Naive thymus-derived CD8-positive, alpha-beta T cell (primary cell): ENCODE measurements at regions not wholly inside any gene's neighbourhood (a gene's known extent, or its start where the extent isn't known, plus 50 kb on each side); places are given as distances from the start of the nearest gene placed in this dataset.

Experiments
- ATAC-seq, 2 donors: fragments of 150-1000 bp; cut with Tn5 transposase in 1 of 2; sonication (Bioruptor Pico), chemical (Tn5 transposase) in 1 of 2; 1 replicate in 1 of 2; 2 replicates in 1 of 2; pipeline ENCODE4 v1.10.0; 2021; ENCODE audit warnings: mild to moderate bottlenecking in 2 of 2, moderate library complexity in 2 of 2
- POLR2A ChIA-PET: fragments of 350-600 bp; sonication (Branson Sonifier 250); formaldehyde crosslinking; loops from one replicate; lab custom pipeline; 2021; ENCODE audit warnings: antibody characterized with exemption; lab: Charles Lee
- DNase-seq, 10 donors: peaks; one replicate each; pipeline versions ENCODE4 v3.0.0 to v3.0.0-alpha.2; 2020 to 2022
- H3K27ac Mint-ChIP-seq, 10 donors: one replicate each; pipeline ENCODE4 v1.8.0; 2020 to 2022; ENCODE audit warnings: mild to moderate bottlenecking in 10 of 10, mixed read lengths in 10 of 10, moderate library complexity in 4 of 10, inconsistent platforms in 1 of 10
- H3K27me3 Mint-ChIP-seq, 5 donors: one replicate each; pipeline ENCODE4 v1.8.0; 2021 to 2022; ENCODE audit warnings: mixed read lengths in 5 of 5
- H3K36me3 Mint-ChIP-seq, 3 donors: one replicate each; pipeline ENCODE4 v1.8.0; 2020 to 2022; ENCODE audit warnings: mixed read lengths in 3 of 3, mild to moderate bottlenecking in 2 of 3, inconsistent platforms in 1 of 3
- H3K4me1 Mint-ChIP-seq, 4 donors: one replicate each; pipeline ENCODE4 v1.8.0; 2021 to 2022; ENCODE audit warnings: mixed read lengths in 4 of 4
- H3K4me3 Mint-ChIP-seq, 10 donors: one replicate each; pipeline ENCODE4 v1.8.0; 2020 to 2022; ENCODE audit warnings: mild to moderate bottlenecking in 10 of 10, mixed read lengths in 10 of 10, moderate library complexity in 6 of 10, inconsistent platforms in 1 of 10
- H3K9me3 Mint-ChIP-seq, 9 donors: one replicate each; pipeline ENCODE4 v1.8.0; 2020 to 2022; ENCODE audit warnings: mixed read lengths in 9 of 9, mild to moderate bottlenecking in 3 of 9, inconsistent platforms in 1 of 9, moderate library complexity in 1 of 9

GRCh38 chr2:181754105-181754504 lies 73.8 kb upstream of the NEUROD1 start:
- Mint-ChIP-seq H3K9me3 (peaks cover 0 to 5% (median 0%) of the 10 kb centered on the region in 9 donors), H3K4me3 (no peak overlapping the region), H3K36me3 (no peaks in the 10 kb centered on the region), H3K27me3 (peaks cover 8 to 30% (median 14%) of the 10 kb centered on the region in 5 donors), H3K27ac (no peak overlapping the region), H3K4me1 (no peaks in the 10 kb centered on the region)
- DNase-seq (no peak), ATAC-seq (no peak)
- POLR2A ChIA-PET: no interaction called here

- POLR2A ChIA-PET: no interaction called here
- Mint-ChIP-seq H3K27me3 (peaks cover 8 to 30% (median 17%) of the 10 kb centered on the region in 5 donors), H3K9me3 (peaks cover 0 to 6% (median 0%) of the 10 kb centered on the region in 9 donors), H3K4me3 (no peak overlapping the region), H3K27ac (no peak overlapping the region), H3K36me3 (no peaks in the 10 kb centered on the region), H3K4me1 (no peaks in the 10 kb centered on the region)
- ATAC-seq (no peak), DNase-seq (no peak)
These were observed 74.9 kb upstream of the NEUROD1 start for GRCh38 chr2:181755181-181755580.

DNA sequence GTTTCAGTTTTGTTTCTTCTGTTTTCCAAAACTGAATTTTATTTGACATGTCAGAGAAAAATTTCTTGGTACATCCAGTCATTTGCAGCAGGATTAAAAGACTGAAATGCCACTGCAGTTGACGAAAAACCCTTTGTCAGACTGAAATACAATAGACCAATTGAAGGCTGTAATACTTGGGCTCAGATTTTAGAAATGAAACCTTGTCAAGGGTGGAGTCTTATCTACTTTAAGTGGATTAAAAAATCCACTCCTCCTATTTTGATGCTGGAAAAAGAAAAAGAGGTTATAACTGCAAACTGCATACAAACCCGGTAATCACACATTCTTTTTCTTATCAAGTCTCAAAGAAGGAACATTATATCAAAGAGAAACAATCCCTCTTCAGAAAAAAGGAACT lies 80.2 kb upstream of the NEUROD1 start:
- no peak overlapping the region for H3K27ac Mint-ChIP-seq
- ATAC-seq: no peak
- no peaks in the 10 kb centered on the region for H3K36me3 Mint-ChIP-seq
- DNase-seq: no peak
- no peaks in the 10 kb centered on the region for H3K4me1 Mint-ChIP-seq
- no peak overlapping the region for H3K4me3 Mint-ChIP-seq
- POLR2A ChIA-PET: no interaction called here
- peaks cover 0 to 6% (median 0%) of the 10 kb centered on the region in 9 donors for H3K9me3 Mint-ChIP-seq
- H3K27me3 Mint-ChIP-seq: peaks cover 0 to 15% (median 4%) of the 10 kb centered on the region in 5 donors

GRCh38 chr2:181761175-181761574 lies 80.9 kb upstream of the NEUROD1 start:
- no peak for ATAC-seq
- Mint-ChIP-seq H3K27me3 (peaks cover 0 to 11% (median 4%) of the 10 kb centered on the region in 5 donors), H3K27ac (no peak overlapping the region), H3K9me3 (peaks cover 0 to 6% (median 0%) of the 10 kb centered on the region in 9 donors), H3K4me1 (no peaks in the 10 kb centered on the region), H3K36me3 (no peaks in the 10 kb centered on the region), H3K4me3 (no peak overlapping the region)
- DNase-seq: no peak
- POLR2A ChIA-PET: no interaction called here

GRCh38 chr2:181762000-181762399 lies 81.7 kb upstream of the NEUROD1 start:
- Mint-ChIP-seq H3K27ac (no peak overlapping the region), H3K27me3 (peaks cover 0 to 10% (median 4%) of the 10 kb centered on the region in 5 donors), H3K4me3 (no peak overlapping the region), H3K4me1 (no peaks in the 10 kb centered on the region), H3K9me3 (peaks cover 0 to 6% (median 0%) of the 10 kb centered on the region in 9 donors), H3K36me3 (no peaks in the 10 kb centered on the region)
- ATAC-seq (no peak), DNase-seq (no peak)
- POLR2A ChIA-PET: no interaction called here

GRCh38 chr2:181762848-181763247 lies 82.5 kb upstream of the NEUROD1 start:
- no peaks in the 10 kb centered on the region for H3K36me3 Mint-ChIP-seq

DNA sequence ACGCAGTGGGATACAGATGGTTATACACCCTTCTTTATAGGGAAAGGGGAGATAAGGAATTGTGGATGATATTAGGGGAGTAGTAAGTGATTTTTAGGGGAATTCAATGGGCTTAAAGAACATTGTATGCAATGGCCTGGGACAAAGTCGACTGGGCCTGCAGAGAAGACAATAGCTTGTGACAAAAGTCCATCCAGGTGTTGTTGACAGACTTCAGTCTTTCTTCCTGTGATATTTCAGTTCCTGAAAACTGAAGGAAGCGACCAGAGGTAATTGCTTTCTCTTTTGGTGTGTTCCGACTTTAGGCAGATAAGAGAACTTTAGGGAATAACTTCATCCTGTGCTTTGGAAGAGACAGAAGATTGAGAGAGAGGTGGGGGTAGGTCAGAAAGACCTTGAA lies 83.1 kb upstream of the NEUROD1 start:
- DNase-seq (no peak), ATAC-seq (no peak)
- POLR2A ChIA-PET: no interaction called here
- Mint-ChIP-seq H3K27ac (no peak overlapping the region), H3K4me3 (no peak overlapping the region), H3K4me1 (no peaks in the 10 kb centered on the region), H3K9me3 (peaks cover 0 to 9% (median 0%) of the 10 kb centered on the region in 9 donors), H3K27me3 (peaks cover 0 to 10% (median 4%) of the 10 kb centered on the region in 5 donors), H3K36me3 (no peaks in the 10 kb centered on the region)

More at GRCh38 chr2:181762848-181763247, 82.5 kb upstream of the NEUROD1 start:
- no peak for DNase-seq
- H3K27ac Mint-ChIP-seq: no peak overlapping the region
- POLR2A ChIA-PET: no interaction called here
- no peak overlapping the region for H3K4me3 Mint-ChIP-seq
- peaks cover 0 to 6% (median 0%) of the 10 kb centered on the region in 9 donors for H3K9me3 Mint-ChIP-seq
- peaks cover 0 to 10% (median 4%) of the 10 kb centered on the region in 5 donors for H3K27me3 Mint-ChIP-seq
- ATAC-seq: no peak
- H3K4me1 Mint-ChIP-seq: no peaks in the 10 kb centered on the region

DNA sequence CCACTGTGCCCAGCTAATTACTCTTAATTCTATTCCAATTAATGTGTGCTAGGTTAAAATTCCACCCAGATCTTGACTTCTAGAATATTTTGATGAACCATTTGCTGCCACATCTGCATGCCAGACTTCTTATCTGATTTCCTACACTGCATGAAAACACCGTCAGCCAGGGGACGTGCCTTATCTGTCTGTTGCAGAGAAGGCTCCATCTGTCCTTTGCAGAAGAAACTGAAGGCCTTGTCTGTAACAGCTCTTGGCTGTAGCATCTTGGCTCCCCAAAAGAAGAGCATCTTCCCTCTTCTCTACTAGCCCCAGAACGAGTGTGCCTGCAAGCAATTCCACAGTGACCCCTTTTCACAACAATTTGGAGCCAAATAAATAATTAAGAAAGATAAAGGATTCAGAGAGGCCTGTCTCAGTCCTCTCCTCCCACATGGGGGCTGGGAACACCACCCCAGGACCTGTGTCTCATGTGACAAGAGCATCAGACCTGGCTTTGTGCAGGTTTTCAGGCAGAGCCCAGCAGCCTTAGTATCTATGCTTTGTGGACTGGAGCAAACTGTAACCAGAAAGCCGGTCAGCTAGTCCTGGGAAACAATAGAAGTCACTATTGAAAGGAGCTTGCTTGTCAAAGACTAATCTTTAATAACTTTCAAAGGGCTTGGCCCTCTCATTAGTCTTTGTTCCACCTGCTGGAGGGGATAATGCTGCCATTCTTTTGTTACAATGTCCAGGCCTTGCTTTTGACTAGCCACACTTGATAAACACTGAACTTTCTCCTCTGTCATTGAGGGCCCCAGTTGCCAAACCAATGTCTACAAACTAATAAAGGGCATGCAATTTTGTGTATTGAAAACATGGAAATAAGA lies 84.0 kb upstream of the NEUROD1 start:
- DNase-seq (no peak), ATAC-seq (no peak)
- H3K9me3 Mint-ChIP-seq: peaks cover 0 to 5% (median 0%) of the 10 kb centered on the region in 9 donors
- H3K27me3 Mint-ChIP-seq: peaks cover 0 to 5% (median 0%) of the 10 kb centered on the region in 5 donors
- H3K4me1 Mint-ChIP-seq: no peaks in the 10 kb centered on the region
- no peak overlapping the region for H3K4me3 Mint-ChIP-seq
- no peaks in the 10 kb centered on the region for H3K36me3 Mint-ChIP-seq
- H3K27ac Mint-ChIP-seq: no peak overlapping the region
- POLR2A ChIA-PET: no interaction called here

- H3K9me3 Mint-ChIP-seq: peaks cover 0 to 5% (median 0%) of the 10 kb centered on the region in 9 donors
These were observed 85.8 kb upstream of the NEUROD1 start for GRCh38 chr2:181766129-181766528.

GRCh38 chr2:181770150-181770549 lies 89.8 kb upstream of the NEUROD1 start:
- Mint-ChIP-seq H3K4me1 (peaks cover 0 to 7% (median 3%) of the 10 kb centered on the region in 4 donors), H3K27me3 (peaks cover 0 to 7% (median 2%) of the 10 kb centered on the region in 5 donors), H3K27ac (no peak overlapping the region), H3K4me3 (no peak overlapping the region), H3K9me3 (peaks cover 0 to 5% (median 0%) of the 10 kb centered on the region in 9 donors), H3K36me3 (no peaks in the 10 kb centered on the region)
- no peak for DNase-seq
- POLR2A ChIA-PET: no interaction called here
- no peak for ATAC-seq

More at GRCh38 chr2:181766129-181766528, 85.8 kb upstream of the NEUROD1 start:
- ATAC-seq (no peak), DNase-seq (no peak)
- no peak overlapping the region for H3K4me3 Mint-ChIP-seq
- no peaks in the 10 kb centered on the region for H3K36me3 Mint-ChIP-seq
- POLR2A ChIA-PET: no interaction called here
- H3K4me1 Mint-ChIP-seq: no peaks in the 10 kb centered on the region
- no peak overlapping the region for H3K27ac Mint-ChIP-seq
- peaks cover 0 to 4% (median 0%) of the 10 kb centered on the region in 5 donors for H3K27me3 Mint-ChIP-seq

GRCh38 chr2:181771356-181771755 lies 91.0 kb upstream of the NEUROD1 start:
- Mint-ChIP-seq H3K9me3 (peaks cover 0 to 5% (median 0%) of the 10 kb centered on the region in 9 donors), H3K4me3 (no peak overlapping the region), H3K27ac (no peak overlapping the region), H3K4me1 (peaks cover 0 to 7% (median 3%) of the 10 kb centered on the region in 4 donors), H3K36me3 (no peaks in the 10 kb centered on the region), H3K27me3 (peaks cover 0 to 7% (median 2%) of the 10 kb centered on the region in 5 donors)
- DNase-seq (no peak), ATAC-seq (no peak)
- POLR2A ChIA-PET: no interaction called here

DNA sequence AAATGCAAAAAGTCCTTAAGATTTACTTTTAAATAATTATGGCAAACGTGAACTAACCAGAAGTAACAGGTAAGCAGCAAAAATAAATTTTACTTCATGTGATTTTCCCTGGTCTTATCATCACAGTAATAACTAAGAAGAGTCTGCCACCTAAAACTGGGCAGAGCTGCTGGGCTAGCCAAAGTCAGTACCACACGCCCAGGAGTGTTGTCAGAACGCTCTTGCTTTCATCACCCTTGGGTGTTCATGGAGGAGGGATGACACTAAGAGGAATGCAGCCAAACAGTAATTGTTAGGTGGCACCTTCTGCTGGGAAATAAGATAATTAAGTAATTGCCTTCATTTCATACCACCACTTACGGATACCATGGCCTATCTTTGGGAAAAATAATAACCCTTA lies 92.0 kb upstream of the NEUROD1 start:
- H3K27me3 Mint-ChIP-seq: peaks cover 0 to 7% (median 2%) of the 10 kb centered on the region in 5 donors
- ATAC-seq (no peak), DNase-seq (no peak)
- H3K4me3 Mint-ChIP-seq: no peak overlapping the region
- H3K36me3 Mint-ChIP-seq: no peaks in the 10 kb centered on the region
- POLR2A ChIA-PET: no interaction called here
- peaks cover 0 to 7% (median 3%) of the 10 kb centered on the region in 4 donors for H3K4me1 Mint-ChIP-seq
- peaks cover 0 to 5% (median 0%) of the 10 kb centered on the region in 9 donors for H3K9me3 Mint-ChIP-seq
- H3K27ac Mint-ChIP-seq: no peak overlapping the region

DNA sequence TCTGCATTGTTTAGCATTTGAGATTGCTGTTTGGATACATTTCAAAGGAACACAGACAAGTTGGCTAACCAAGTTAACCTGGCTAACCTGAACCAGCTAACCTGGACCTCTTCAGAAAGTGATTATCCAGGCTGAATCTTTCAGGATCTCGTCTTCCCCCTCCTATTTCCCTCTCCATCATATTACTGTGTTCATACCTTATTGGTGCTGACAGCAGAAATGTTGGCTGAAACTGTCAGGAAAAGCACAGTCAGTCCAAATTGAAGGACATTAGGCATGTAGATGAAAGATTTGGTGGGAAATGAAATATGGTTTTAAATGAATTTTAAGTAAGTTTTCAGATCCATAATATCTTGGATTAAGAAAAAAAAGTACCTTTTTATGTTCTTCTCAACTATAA lies 92.5 kb upstream of the NEUROD1 start:
- Mint-ChIP-seq H3K36me3 (no peaks in the 10 kb centered on the region), H3K4me1 (peaks cover 0 to 7% (median 3%) of the 10 kb centered on the region in 4 donors), H3K27me3 (peaks cover 0 to 7% (median 2%) of the 10 kb centered on the region in 5 donors), H3K9me3 (peaks cover 0 to 5% (median 0%) of the 10 kb centered on the region in 9 donors), H3K27ac (no peak overlapping the region), H3K4me3 (no peak overlapping the region)
- POLR2A ChIA-PET: no interaction called here
- DNase-seq (no peak), ATAC-seq (no peak)
